Right lobe of liver (tissue), 6 donors: ENCODE measurements at regions not wholly inside any gene's neighbourhood (a gene's known extent, or its start where the extent isn't known, plus 50 kb on each side); places are given as distances from the start of the nearest gene placed in this dataset.

ENCODE experiments used
- ATAC-seq, 4 donors: fragments of 200-7000 bp; cut with Tn5 transposase; one replicate each; pipeline ENCODE4 v1.9.1; 2020; ENCODE audit warnings: mild to moderate bottlenecking in 4 of 4, moderate library complexity in 4 of 4
- DNase-seq, 3 donors: peaks; one replicate each; pipeline ENCODE4 v3.0.0-alpha.2; 2020
- H3K27ac ChIP-seq, 3 donors: fragments of 200-600 bp; one replicate each; pipeline ENCODE4 v1.8.0; 2022
- H3K27me3 ChIP-seq, 2 donors: fragments of 200-600 bp; one replicate each; pipeline ENCODE4 v1.8.0; 2022
- H3K36me3 ChIP-seq, 4 donors: fragments of 200-600 bp; sonication (generic) in 1 of 4; one replicate each; pipeline versions ENCODE4 v1.5.1 to v1.8.0; 2017 to 2022; ENCODE audit warnings: control low read depth in 1 of 4
- H3K4me1 ChIP-seq, 4 donors: fragments of 200-600 bp; sonication (generic) in 1 of 4; one replicate each; pipeline versions ENCODE4 v1.5.1 to v1.8.0; 2017 to 2022; ENCODE audit warnings: control low read depth in 1 of 4
- H3K4me3 ChIP-seq, 3 donors: fragments of 200-600 bp; one replicate each; pipeline ENCODE4 v1.8.0; 2022
- H3K9me3 ChIP-seq, 4 donors: fragments of 200-600 bp; sonication (generic) in 1 of 4; one replicate each; pipeline versions ENCODE4 v1.5.1 to v1.8.0; 2017 to 2022; ENCODE audit warnings: control low read depth in 1 of 4
- CTCF ChIP-seq, 4 donors: fragments of 200-600 bp in 3 of 4; fragments of 450-650 bp in 1 of 4; IDR thresholded peaks; one replicate each; pipeline versions ENCODE4 v1.5.1 to v1.8.0; 2016 to 2022; ENCODE audit warnings: antibody characterized with exemption in 4 of 4, mild to moderate bottlenecking in 2 of 4
- POLR2A ChIP-seq: fragments of 450-650 bp; IDR thresholded peaks from one replicate; pipeline ENCODE4 v1.6.1; 2017; ENCODE audit warnings: antibody characterized with exemption, mild to moderate bottlenecking
- WGBS: methylation state at CpG from one replicate; pipeline ENCODE4 v1.1.6; 2018; ENCODE audit warnings: low coverage, low lambda C conversion rate; ENCODE audit not compliant: insufficient coverage; ENCODE audit errors: missing lambda C conversion rate; 5-methylcytosine and 5-hydroxymethylcytosine counted together
- intact Hi-C, 2 donors: fragments of 100-400 bp; cut with DNase I; formaldehyde crosslinking; loops; one replicate each; pipeline versions ENCODE4 v1.11.2 to v1.14.1; 2022
- donor health status: DM: no; HTN: yes; CAD: no.
- donor health status: DM: no; HTN: no; CAD: no.
- donor health status: DM: no; HTN: no; CAD: no.
- donor health status: DM: no; HTN: yes; CAD: no.
- donor health status: DM: no; HTN: yes; CAD: no.

GRCh38 chr12:85623763-85624162, 212.4 kb downstream of the RASSF9 start:
- Histone ChIP-seq H3K36me3 (no peaks in the 10 kb centered on the region), H3K4me3 (no peak overlapping the region), H3K27ac (no peak overlapping the region), H3K4me1 (no peaks in the 10 kb centered on the region), H3K9me3 (no peaks in the 10 kb centered on the region), H3K27me3 (no peaks in the 10 kb centered on the region)
- DNase-seq: no peak
- WGBS: 72% methylated on average over 2 of the region's 2 CpGs
- intact Hi-C loops: no loop called here
- no peak for ATAC-seq
- no peak for TF ChIP-seq POLR2A
- no peak for TF ChIP-seq CTCF (IDR thresholded peaks at IDR 0.05)

GRCh38 chr12:85625467-85625866, 210.7 kb downstream of the RASSF9 start:
- ATAC-seq: no peak
- intact Hi-C loops: no loop called here
- WGBS: 70% methylated on average over 2 of the region's 2 CpGs

GRCh38 chr12:85626001-85626783, 210.0 kb downstream of the RASSF9 start:
- no peak overlapping the region for H3K4me3 ChIP-seq
- no peak overlapping the region for H3K27ac ChIP-seq
- no peaks in the 10 kb centered on the region for H3K36me3 ChIP-seq
- TF ChIP-seq CTCF (IDR thresholded peaks at IDR 0.05): no peak
- TF ChIP-seq POLR2A: no peak
- intact Hi-C loops: no loop called here
- ATAC-seq: peak; percentile 15 to 84 (median 50)
- no peaks in the 10 kb centered on the region for H3K27me3 ChIP-seq
- WGBS: 100% methylated on average over 1 of the region's 1 CpG
- no peak for DNase-seq
- no peaks in the 10 kb centered on the region for H3K4me1 ChIP-seq
- H3K9me3 ChIP-seq: no peaks in the 10 kb centered on the region

More at GRCh38 chr12:85625467-85625866, 210.7 kb downstream of the RASSF9 start:
- no peak overlapping the region for H3K27ac ChIP-seq
- no peak for DNase-seq
- H3K4me3 ChIP-seq: no peak overlapping the region
- TF ChIP-seq POLR2A (no peak), CTCF (IDR thresholded peaks at IDR 0.05) (no peak)
- H3K36me3 ChIP-seq: no peaks in the 10 kb centered on the region
- H3K9me3 ChIP-seq: no peaks in the 10 kb centered on the region
- no peaks in the 10 kb centered on the region for H3K4me1 ChIP-seq
- H3K27me3 ChIP-seq: no peaks in the 10 kb centered on the region

GRCh38 chr12:85626784-85627171, 209.4 kb downstream of the RASSF9 start:
- DNase-seq (no peak), ATAC-seq (no peak)
- H3K27me3 ChIP-seq: no peaks in the 10 kb centered on the region
- no peaks in the 10 kb centered on the region for H3K4me1 ChIP-seq
- 50% methylated on average over 1 of the region's 1 CpG for WGBS
- intact Hi-C loops: no loop called here
- H3K36me3 ChIP-seq: no peaks in the 10 kb centered on the region
- TF ChIP-seq CTCF (IDR thresholded peaks at IDR 0.05) (no peak), POLR2A (no peak)
- H3K4me3 ChIP-seq: no peak overlapping the region
- H3K9me3 ChIP-seq: no peaks in the 10 kb centered on the region
- no peak overlapping the region for H3K27ac ChIP-seq
